ENCODE measurements at regions not wholly inside any gene's neighbourhood (a gene's known extent, or its start where the extent isn't known, plus 50 kb on each side); places are given as distances from the start of the nearest gene placed in this dataset.
"Not testable (repeated sequence)": the region's sequence is repeated elsewhere in the genome, so short reads cannot be mapped to it uniquely, and the experiment has no call there.

DNA sequence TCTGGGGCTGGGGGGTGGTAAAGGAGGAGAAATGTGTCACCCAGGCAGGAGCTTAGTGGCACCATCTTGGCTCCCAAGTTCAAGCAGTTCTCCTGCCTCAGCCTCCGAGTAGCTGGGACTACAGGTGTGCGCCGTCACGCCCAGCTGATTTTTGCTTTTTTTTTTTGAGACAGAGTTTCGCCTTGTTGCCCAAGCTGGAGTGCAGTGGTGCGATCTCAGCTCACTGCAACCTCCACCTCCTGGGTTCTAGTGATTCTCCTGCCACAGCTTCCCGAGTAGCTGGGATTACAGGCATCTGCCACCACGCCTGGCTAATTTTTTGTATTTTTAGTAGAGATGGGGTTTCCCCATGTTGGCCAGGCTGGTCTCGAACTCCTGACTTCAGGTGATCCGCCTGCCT is 82.1 kb upstream of the METTL9 start:
- DNase-seq: not testable (repeated sequence)

DNA sequence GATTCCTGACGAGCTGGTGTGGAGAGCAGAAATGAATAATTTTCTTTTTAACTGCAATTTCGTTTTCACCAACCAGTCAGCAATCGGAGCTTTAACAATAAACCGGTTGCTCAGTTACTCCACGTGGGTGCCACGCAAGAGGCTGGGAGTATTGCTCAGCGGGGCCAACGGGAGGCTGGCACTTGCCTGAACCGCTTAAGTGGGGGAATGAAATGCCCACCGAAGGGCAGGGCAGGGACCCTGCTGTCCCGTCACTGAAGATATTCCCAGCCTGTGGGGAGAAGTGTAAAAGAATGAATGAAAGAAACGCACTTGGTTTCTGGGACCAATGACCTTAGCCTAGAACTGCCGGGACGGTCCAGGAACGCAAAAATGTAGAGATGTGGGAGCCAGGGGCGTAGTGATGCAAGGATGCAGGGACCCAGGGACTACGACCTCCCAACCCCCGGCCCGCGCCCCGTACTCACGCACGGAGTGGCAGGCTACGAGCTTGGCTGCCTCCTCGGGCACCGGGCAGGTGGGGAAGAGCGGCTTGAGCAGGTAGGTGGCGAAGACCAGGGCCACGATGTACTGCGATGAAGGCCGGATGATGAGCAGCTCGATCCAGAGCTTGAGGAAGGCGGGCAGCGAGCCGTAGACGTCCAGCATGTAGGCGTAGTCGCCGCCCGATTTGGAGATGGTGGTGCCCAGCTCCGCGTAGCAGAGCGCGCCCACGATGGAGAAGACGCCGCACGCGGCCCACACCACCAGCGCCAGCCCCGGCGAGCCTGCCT is 79.8 kb upstream of the METTL9 start:
- DNase-seq: peak in 2 of 3 experiments; percentile 34 to 52

DNA sequence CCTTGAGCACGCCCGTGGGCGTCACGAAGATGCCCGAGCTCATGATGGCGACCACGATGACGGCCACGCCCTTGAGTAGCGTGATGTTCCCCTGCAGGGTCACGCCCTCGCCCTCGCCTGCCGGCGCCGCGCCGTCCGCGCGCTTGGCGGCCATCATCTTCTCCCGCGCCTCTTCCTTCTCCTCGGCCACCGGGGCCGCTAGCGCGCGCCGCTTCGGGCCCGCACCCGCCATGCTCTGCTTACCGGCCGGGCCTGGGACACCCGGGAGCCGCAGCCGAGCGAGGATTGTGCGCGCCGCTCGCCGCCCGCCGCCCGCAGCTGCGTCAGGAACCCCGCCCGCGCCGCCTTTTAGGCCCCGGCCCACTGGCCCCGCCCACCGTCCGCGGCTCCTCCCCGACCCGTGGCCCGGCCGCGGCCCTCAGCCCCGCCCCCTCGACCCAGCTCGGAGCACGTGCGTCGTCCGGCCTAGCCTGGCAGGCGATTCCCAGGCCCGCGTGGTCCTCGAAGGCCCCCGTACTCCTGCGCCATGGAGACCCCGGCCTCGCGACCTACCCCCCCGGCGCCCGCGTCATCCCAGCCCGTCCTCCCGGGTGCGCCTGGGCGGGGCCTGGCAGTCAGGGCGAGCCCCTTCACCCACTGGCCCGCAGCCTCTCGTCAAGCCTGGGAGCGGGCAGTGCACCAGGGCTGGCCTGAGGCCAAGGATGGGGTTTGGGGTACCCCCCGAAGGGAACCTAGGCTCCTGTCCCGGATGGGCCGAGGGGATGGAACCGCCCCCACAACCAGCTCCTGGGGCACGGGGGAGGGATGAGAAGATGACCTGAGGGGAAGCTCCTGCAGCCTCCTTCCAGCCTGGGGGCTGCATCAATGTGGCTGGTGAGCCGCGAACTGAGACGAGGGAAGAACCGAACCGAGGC is 79.0 kb upstream of the METTL9 start:
- peak; percentile 69 to 99 (median 99) for DNase-seq

DNA sequence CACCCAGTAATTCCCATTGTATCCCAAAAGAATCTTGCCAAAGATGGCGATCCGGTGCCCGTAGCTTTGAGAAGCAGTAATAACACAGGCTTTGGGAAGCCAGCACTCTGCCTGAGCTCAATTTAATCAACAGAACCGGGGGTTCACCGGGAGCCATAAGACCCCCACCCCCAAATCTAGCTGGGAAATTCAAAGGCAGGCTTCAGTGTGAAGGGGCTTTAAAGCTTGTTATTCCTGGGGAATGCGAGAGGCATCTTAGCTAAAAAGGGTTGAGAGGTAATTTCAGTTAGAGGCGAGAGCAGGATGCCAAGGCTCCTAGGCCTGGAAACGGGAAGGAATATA is 78.4 kb upstream of the METTL9 start:
- DNase-seq: not testable (repeated sequence)

DNA sequence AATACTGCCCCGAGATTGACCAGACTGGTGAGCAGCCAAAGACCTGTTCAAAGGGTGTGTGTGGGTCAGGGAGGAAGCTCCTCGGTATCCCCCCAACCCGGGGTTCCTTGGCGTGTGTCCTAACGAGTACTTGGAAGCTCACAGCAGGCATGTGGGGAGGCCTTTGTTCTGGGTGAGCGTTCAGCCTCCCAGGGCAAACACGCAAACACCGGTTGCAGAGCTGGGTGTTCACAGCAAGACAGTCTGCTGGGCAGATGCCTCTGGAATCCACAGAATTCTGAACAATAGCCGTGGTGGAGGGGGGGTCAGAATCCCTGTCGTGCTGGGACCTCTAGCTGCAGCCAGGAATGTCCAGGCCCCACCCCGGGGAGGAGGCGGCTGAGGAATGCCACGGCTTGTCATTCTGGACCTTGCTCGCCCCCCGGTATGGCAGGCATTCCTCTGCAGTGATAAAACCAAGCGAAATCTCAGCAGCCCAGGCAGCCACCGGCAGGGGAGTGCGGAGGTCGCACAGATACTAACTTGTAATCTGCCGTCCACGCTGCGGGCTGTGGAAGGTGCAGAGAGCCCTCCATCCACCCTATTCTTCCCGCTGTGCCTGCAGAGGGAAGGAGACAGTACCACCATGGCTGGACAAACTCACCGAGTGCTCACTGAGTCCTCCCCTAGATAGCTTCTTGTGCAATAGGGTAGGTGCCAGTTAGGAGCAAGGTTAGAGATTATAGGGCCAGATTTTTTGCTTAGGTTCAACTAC is 77.8 kb upstream of the METTL9 start:
- peak in 2 of 3 experiments; percentile 73 to 79 for DNase-seq

DNA sequence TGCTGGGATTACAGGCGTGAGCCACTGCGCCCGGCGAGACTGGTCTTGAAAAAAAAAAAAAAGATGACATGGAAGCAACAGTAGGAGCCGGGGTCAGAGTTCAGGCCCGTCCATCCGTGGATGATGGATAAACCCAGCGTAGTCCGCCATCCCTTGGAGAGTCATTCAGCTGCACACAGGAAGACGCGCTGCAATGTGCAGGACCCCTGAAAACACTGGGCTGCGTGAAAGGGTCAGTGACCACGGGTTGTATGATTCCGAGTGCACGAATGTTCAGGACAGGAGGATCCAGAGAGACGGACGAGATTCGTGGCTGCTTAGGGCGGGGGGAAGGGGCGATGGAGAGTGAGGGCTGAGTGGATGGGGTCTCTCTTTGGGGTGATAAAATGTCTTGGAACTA is 76.5 kb upstream of the METTL9 start:
- DNase-seq: not testable (repeated sequence)

DNA sequence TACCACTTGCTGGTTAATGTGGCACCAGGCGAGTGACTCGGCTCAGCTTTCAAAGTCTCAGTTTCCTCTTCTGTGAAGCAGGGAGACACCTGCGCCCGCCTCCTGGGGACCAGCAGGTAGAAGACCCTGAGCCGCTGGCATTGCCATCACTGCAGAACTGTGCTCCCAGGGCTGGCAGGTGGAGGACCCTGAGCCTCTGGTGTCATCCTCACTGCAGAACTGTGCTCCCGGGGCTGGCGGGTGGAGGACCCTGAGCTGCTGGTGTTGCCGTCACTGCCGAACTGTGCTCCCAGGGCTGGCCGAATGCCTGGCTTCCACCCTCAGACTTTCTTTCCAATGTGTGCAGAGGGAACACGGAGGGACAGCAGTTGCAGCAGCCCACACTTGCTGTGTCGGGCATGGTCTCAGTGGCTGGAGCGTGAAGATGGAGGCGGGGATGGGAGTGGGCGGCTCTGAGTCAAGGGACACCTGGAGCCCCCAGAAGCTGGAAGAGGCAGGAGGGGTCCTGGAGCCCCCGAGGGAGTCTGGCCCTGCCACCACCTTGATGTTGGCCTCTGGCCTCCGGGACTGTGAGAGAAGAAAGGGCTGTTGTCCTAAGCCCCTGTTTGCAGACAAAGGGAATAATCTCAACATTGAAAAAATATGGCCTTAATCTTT is 75.8 kb upstream of the METTL9 start:
- no peak for DNase-seq

DNA sequence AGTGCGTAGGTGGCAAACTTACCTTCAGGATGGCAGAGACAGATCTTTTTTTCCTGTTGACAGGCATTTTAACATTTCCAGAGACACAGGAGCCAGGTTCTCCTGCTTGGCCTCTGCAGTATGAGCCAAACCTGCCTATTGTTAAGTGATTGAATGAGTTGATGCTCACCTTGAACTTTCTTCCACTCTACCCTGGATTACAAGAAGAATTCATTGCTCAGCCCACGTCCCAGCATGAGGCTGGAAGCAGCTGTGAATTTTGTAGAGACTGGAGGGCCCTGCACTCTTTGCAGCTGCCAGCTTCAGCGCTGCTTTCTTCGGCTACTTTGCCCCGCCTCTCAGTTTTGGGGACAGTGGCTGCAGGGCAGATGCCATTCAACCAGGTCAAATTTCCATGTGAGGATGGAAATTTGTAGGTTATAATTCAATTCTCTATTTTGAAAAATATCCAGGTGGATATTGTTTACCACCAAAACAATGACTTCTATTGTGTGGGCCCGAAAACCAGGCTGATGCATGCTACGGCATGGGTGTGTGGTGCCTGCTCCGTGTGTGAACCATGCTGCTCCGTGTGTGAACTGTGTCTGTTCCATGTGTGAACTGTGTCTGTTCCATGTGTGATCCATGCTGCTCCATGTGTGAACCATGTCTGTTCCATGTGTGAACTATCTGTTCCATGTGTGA is 75.2 kb upstream of the METTL9 start:
- DNase-seq: no peak

DNA sequence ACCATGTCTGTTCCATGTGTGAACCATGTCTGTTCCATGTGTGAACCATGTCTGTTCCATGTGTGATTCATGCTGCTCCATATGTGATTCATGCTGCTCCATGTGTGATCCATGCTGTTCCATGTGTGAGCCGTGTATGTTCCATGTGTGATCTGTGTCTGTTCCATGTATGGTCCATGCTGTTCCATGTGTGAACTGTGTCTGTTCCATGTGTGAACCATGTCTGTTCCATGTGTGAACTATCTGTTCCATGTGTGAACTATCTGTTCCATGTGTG is 74.7 kb upstream of the METTL9 start:
- DNase-seq: not testable (repeated sequence)

DNA sequence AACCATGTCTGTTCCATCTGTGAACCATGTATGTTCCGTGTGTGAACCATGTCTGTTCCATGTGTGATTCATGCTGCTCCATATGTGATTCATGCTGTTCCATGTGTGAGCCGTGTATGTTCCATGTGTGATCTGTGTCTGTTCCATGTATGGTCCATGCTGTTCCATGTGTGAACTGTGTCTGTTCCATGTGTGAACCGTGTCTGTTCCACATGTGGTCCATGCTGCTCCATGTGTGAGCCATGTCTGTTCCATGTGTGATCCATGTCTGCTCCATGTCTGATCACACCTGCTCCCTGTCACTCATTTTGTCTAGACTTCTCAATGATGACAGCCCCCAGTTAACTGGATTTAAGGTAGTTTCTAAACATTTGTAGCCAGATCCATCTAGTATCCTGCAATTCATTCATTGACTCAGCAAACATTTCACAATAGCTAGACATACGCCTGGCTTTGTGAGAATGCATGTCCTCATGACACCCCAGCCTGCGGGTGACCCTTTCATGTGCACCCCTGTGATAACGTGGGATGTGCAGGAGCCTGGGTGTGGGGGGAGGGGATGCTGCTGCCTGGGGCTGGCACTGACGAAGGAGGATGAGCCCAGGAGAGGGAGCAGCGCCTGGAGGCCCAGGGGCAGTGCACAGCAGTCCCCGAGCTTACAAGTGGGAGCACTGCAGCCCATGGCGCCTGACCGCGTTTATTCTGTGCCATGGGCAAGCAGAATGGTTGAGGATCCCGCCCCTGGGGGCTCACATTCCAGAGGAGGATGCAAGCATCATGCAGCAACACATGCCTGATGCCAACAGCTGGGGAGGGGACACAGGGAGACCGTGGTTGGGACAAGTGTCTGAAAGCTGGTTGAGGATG is 74.1 kb upstream of the METTL9 start:
- peak in 2 of 3 experiments; percentile 17 to 39 for DNase-seq

DNA sequence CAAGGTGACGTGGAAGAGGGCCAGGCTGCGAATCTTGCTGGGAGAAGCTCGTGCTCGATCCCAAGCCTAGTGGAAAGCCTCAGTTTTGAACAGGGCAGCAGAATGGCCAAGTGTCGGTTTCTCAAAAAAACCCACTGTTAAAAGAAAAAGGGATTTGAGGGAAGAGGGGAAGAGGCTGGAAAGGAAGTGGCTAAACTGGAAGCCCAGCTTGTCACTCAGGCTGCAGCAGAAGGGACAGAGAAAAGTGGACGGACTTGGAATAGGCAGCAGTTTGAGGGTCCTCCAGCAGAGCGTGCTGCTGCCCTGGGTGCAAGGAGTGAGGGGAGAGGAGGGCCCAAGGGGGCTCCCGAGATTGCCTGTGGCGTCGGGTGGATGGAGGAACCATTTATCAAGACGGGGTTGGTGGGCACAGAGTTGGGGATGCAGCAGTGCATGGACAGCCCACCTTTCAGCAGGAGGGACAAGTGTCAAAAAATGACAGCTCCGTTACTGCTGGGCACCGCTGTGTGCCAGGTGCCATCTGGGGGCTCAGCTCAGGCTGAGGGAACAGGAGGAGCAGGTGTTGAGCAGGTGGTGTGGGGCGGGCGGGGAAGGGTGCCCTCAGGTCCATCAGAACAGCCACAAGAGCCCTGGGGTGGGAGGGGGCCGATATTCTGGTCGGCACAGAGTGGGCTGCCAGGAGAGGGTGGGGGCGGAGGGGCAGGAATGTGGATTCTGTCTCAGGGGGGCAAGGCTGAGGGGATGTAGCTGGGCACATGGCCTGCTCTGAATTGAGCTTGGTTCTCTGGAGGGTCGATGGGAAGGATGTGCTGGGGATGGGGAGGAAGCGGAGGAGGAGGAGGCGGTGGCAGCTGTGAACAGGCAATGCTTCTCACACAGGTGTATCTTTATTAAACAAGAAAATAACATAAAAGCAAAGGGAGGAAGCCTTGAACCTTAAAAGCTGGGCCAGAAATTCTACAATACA is 73.1 kb upstream of the METTL9 start:
- DNase-seq: peak in 2 of 3 experiments; percentile 77 to 85

DNA sequence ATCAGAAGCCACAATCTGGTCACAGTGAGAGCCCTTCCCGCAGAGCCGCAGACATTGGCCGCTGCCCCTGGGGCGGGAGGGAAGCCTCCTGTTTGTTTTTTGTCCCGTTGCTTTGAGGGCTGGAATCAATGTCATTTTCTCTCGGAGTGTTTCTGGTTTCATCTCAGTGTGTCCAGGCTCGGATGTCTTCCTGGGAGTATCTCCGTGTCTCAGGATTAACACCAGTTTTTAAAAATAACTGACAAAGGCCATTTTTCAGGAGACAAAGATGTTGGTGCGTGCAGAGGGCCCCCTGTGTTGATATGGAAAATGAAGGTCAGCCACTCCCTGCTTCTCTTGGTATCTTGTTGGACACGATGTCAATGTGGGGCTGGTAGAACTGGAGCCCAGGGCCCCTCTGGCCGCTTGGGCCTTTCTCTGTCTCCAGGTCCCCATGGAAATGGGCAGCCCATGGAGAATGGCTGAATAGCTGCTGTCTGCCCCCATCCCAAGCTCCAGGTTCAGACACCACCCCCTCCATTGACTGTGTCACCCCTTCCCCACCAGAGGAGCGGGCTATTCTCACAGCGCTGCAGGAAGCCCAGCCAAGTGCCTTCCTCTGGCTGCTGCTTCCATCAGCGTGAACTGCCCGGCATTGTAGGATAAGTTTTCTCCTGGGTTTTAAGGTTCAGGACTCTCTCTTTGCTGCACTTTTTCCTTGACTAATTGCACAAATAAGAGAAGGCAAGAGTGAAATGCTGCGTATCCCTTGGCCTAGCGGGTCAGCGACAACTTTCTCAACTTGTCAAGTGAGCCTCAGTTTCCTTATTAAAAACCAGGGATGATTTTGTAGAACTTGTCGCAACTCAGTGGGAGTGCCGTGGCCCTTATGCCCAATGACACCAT is 72.2 kb upstream of the METTL9 start:
- DNase-seq: peak in 2 of 3 experiments; percentile 69 to 82

DNA sequence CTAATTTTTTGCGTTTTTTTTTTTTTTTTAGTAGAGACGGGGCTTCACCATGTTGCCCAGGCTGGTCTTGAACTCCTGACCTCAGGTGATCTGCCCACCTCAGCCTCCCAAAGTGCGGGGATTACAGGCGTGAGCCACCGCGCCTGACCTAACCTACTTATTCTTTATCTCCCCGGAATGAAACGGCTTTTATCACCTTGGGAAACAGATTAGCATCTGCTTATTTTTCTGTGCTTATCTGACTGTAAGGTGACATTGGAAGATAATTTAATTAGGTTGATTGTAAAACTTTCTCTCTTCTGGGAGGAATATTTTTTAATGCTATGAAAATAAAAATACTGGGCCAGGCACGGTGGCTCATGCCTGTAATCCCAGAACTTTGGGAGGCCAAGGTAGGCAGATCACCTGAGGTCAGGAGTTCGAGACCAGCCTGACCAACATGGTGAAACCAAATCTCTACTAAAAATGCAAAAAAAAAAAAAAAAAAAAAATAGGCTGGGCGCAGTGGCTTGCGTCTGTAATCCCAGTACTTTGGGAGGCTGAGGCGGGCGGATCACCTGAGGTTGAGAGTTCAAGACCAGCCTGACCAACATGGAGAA is 70.2 kb upstream of the METTL9 start:
- DNase-seq: not testable (repeated sequence)

DNA sequence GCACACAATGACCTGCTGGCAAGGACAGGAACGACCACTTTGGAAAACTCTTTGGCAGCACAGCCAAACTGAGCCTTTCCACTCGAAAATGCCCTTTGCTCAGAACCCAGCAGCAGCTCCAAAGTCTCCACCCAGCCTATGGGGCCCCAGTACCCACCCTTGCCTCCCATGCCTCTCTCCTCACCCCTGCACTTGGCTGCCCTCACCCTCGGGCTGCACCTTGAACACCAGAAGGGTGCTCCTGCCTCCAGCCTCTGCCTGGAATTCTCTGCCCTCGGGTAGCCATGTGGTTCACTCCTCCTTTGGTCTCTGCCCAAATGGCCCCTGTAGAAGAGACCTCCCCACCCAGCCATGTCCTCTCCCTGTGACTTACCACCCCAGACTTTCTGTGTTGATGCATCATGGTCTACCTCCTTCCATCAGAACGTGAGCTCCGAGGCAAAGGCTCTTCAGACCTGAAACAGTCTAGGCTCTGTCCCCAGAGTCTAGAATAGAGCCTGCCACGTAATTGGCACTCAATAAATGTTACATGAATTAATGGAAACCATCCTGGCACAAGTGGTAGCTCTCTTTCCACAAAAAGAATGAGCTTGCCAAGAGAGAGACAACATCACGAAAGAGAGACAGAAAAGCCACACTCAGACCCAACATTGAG is 68.5 kb upstream of the METTL9 start:
- DNase-seq: not testable (repeated sequence)

DNA sequence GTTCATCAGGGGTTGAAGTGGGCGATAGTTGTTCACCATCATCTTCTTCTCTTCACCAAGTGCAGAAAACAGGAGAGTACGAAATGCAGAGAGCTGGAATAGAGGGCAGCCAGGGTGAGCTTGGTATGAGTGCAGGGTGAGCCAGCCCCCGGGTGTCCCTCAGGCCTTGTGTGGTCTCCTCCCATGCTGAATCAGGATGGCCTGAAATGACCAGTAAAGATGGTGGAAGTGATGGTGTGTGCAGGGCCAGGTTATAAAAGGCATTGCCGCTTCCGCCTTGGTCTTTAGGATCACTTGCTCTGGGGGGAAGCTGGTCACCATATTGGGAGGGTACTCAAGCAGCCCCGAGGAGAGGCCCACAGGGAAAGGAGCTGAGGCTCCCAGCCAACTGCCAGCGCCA is 66.4 kb upstream of the METTL9 start:
- not testable (repeated sequence) for DNase-seq

DNA sequence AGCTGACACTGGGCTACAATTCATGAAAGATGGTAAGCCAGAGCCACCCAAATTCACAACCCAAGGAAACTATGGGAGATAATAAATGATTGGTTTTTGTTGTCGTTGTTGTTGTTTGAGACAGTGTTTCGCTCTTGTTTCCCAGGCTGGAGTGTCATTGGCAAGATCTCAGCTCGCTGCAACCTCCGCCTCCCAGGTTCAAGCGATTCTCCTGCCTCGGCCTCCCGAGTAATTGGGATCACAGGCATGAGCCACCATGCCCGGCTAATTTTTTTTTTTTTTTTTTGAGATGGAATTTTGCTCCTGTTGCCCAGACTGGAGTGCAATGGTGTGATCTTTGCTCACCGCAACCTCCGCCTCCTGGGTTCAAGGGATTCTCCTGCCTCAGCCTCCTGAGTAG is 65.9 kb upstream of the METTL9 start:
- not testable (repeated sequence) for DNase-seq

DNA sequence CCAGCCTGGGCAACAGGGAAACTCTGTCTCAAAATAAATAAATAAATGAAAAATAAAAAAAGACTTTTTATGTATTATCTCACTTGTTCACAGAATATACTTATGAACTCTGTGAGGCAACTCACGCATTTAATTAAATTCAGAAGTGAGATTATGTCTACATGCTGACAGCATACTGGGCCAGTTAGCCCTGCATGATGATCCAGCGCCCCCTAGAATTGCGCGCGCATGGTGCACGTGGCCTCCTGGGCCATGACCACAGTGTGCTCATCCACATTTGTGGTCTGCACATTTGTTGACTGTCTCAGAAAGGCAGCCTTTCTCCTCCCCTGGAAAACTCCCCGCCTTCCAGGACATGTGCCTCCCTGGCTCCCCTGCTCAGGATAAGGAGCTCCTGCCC is 64.8 kb upstream of the METTL9 start:
- not testable (repeated sequence) for DNase-seq

DNA sequence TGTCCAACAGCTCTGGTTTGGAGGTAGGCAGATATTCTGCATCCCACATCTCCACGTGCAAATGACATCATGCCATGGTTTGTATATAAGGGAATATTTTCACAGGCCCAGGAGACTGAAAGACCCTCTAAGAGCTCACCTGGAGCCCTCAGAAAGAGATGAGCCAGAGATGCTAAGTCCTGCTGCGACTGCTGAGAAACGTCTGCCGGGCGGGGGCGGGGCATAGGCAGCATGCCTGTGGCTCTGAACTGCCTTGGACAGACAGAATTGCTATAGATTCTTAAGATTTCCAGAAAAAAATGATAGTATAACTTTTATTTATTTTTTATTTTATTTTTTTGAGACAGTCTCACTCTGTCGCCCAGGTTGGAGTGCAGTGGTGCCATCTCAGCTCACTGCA is 64.2 kb upstream of the METTL9 start:
- DNase-seq: not testable (repeated sequence)

All from NCI-H1417 (cell line).